Daoy (cell line): ENCODE measurements at regions not wholly inside any gene's neighbourhood (a gene's known extent, or its start where the extent isn't known, plus 50 kb on each side); places are given as distances from the start of the nearest gene placed in this dataset.
"Not testable (repeated sequence)": the region's sequence is repeated elsewhere in the genome, so short reads cannot be mapped to it uniquely, and the experiment has no call there.

Experiments
- DNase-seq: peaks from one replicate; pipeline ENCODE4 v3.0.0-alpha.2; 2015; ENCODE audit warnings: low read depth

DNA sequence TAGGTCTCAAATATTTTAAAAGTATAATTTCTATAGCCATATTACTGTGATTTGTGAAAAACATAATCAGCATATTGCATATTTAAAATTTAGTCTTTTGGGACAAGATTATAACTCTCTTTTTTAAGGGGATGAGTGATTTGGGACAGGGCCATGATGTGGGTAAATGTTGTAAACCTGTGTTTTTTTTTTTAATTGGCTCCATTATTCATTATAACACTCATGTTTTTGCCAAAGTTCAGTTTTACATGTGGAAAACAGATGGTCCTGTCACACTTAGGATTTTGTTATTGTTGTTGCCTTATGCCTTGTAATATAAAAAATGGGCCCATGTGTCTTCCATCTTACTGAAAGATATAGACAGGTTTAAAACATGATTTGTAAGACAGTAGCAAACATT, 1413.5 kb upstream of the RAG2 start:
- no peak for DNase-seq

GRCh38 chr11:38009932-38010331, 1411.9 kb upstream of the RAG2 start:
- DNase-seq, result no peak

DNA sequence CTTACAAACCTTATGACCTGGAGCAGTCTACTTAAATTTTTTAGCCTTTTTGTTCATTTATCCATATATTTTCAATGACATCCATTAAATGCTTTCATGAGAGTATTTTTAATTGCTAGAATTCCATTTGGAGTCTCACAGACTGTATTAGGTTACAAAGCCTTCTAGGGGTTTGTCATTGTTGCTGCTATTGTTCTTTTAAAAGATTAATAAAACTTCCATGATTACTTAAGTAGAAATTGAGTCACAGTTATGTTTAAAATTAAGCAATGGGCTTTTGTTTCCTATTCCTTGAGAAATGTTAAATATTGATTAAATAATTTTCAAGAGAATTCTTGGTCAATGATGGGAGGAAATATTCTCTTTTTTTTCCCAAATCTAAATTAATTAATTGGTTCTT, 1408.4 kb upstream of the RAG2 start:
- no peak for DNase-seq

DNA sequence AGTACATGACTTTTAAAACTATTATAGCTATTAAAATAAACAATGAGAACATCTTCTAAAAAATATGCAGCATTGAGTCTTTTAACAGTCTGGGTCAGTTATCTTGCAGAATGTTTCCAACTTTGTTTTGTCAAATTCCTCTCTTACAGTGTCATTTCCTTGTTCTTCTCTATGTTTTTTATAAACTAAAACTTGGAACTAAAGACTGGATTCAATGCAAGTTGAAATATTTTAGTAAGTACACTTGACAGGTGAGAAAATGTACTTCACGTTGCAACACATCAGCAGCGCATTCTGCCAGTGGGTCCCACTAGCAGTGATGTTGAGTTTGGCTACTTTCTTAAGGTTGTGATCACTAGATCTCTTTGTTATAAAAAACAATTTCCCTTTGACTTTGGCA, 1407.6 kb upstream of the RAG2 start:
- DNase-seq, result no peak

GRCh38 chr11:37999171-37999570, 1401.1 kb upstream of the RAG2 start:
- no peak for DNase-seq

GRCh38 chr11:37995886-37996285, 1397.8 kb upstream of the RAG2 start:
- no peak for DNase-seq

- DNase-seq, result no peak
Measured at GRCh38 chr11:37988031-37988430, 1390.0 kb upstream of the RAG2 start.

GRCh38 chr11:37984991-37985390, 1387.0 kb upstream of the RAG2 start:
- DNase-seq, result no peak

DNA sequence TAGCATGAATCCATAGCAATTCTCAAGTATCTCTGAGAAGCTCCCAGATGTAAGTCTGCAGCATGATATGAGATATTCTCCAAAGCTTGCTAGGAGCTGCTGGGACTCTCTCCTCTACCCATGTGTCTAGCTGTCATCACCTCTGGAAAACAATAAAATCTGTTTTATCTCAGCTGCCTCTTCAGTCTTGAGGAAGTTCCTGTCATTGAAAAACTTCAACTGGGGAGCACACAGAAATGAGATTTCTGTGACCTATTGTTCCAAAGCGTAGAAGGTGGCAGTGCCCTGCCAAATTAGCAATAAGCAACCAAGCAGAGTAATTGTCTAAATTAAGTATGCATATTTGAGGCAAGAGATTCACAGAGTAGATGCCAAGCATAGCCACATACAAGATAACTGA, 1380.6 kb upstream of the RAG2 start:
- DNase-seq, result no peak

GRCh38 chr11:37973941-37974340, 1375.9 kb upstream of the RAG2 start:
- no peak for DNase-seq

DNA sequence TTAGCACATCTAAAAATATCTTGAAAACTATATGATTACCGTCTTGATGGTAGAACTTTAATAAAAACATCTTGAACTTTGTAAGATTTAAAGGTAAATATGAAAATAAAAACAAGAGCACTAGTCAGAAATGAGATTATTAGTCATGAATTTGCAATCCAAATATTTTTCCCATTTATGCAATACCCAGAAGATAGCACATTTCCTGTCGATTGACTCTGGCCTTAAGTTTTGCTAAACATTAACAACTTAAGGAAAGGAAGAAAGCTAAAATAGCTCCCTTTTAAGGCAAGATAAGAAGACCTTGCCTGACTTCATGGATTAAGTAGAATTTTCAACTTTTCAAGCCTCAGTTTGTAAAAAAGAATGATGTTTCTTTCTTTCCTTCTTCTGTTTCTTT, 1374.7 kb upstream of the RAG2 start:
- no peak for DNase-seq

- DNase-seq, result not testable (repeated sequence)
Measured at GRCh38 chr11:37969336-37969735, 1371.3 kb upstream of the RAG2 start.

GRCh38 chr11:37968148-37968547, 1370.1 kb upstream of the RAG2 start:
- DNase-seq, result no peak

- no peak for DNase-seq
Measured at GRCh38 chr11:37967635-37968034, 1369.6 kb upstream of the RAG2 start.

- no peak for DNase-seq
Measured at GRCh38 chr11:37963440-37963839, 1365.4 kb upstream of the RAG2 start.

DNA sequence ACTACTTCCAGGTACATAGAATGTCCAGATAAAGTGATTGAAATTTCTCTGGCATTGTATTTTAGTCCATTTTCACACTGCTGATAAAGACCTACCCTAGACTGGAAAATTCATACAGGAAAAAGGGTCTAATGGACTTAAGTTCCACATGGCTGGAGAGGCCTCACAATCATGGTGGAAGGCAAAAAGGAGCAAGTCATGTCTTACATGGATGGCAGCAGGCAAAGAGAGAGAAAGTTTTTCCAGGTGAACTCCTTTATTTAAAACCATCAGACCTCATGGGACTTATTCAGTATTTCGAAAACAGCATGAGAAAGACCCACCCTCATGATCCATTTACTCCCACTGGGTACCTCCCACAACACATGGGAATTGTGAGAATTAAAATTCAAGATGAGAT, 1359.7 kb upstream of the RAG2 start:
- no peak for DNase-seq

- no peak for DNase-seq
Measured at GRCh38 chr11:37951996-37952395, 1354.0 kb upstream of the RAG2 start.

DNA sequence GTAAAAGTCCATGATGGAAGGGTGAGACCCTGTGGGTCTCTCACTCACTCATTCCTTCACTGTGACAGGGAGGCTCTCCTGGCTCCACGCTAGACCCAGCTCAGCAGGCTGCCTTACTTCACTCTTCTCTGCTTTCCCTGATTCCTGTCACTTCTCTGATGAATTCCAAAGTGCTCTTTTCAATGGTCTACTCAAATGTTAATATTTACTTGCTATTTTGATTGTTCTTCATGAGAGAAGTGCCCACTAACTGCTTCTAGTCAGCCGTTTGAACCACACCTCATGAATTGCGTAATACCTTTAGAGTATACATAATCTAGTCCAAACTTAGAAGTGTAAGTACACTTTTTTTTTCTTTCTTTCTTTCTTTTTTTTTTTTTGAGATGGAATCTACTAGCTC, 1350.2 kb upstream of the RAG2 start:
- DNase-seq, result no peak

DNA sequence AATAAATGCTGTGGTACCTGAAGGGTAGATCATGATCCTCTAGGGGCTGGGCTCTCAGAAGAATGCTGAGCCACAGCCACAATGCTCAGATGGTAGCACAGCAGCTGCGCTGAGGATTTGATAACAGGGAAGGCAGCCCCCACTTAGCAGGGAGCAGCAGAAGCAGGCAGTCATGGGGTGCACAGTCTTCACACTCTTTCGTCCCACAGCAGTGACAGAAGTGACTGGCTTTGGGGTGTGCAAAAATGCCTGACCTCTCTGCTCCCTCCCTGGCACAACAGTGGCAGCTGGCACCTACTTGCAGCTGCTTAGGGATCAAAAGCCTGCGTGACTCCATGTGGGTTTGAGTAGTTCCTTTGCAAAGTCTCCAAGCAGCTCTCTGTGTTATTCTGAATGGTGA, 1349.8 kb upstream of the RAG2 start:
- DNase-seq, result no peak

GRCh38 chr11:37946155-37946766, 1348.2 kb upstream of the RAG2 start:
- DNase-seq, result no peak

- DNase-seq, result no peak
Measured at GRCh38 chr11:37942081-37942480, 1344.0 kb upstream of the RAG2 start.

- no peak for DNase-seq
Measured at GRCh38 chr11:37929100-37929653, 1331.1 kb upstream of the RAG2 start.

GRCh38 chr11:37926772-37927171, 1328.7 kb upstream of the RAG2 start:
- DNase-seq, result no peak

DNA sequence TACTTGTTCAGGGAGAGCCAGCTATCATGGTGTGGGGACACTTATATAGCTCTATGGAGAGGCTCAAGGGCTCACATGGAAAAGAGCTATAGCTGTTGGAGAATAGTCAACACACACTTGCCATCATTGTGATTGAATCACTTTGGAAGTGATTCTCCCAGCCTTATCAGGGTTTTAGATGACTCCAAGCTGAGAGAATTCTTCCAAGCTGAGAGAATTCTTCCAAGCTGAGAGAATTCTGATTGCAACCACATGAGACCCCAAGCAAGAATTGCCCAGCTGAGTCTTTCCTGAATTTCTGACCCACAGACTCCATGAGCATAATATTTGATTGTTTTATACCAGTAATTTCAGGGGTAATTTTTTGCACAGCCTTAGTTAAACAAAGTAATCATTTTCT, 1318.3 kb upstream of the RAG2 start:
- no peak for DNase-seq
